Panc1 (cell line): ENCODE measurements at regions not wholly inside any gene's neighbourhood (a gene's known extent, or its start where the extent isn't known, plus 50 kb on each side); places are given as distances from the start of the nearest gene placed in this dataset.

ENCODE experiments used
- ATAC-seq: fragments of 200-7000 bp; cut with Tn5 transposase; 2 replicates; pipeline ENCODE4 v1.9.1; 2020; ENCODE audit warnings: mild to moderate bottlenecking, moderate library complexity
- BruUV-seq: library from RNA; stranded (reverse); fragments of 400-500 nt; replicated peaks from 2 replicates; lab custom pipeline; 2021; lab: Mats Ljungman, UMichigan
- CTCF ChIA-PET: fragments of 300-600 bp; sonication (Branson Sonifier 250); formaldehyde crosslinking; loops from one replicate; lab custom pipeline; 2022; ENCODE audit warnings: antibody characterized with exemption; lab: Charles Lee
- POLR2A ChIA-PET: fragments of 300-600 bp; sonication (Branson Sonifier 250); formaldehyde crosslinking; loops from one replicate; lab custom pipeline; 2022; ENCODE audit warnings: antibody characterized with exemption; lab: Charles Lee
- DNase-seq: peaks from one replicate; pipeline ENCODE4 v3.0.0-alpha.2; 2010; ENCODE audit warnings: low read depth, low spot score
- H3K27ac ChIP-seq: 2 replicates; pipeline ENCODE4 v1.5.1; 2011; ENCODE audit warnings: mild to moderate bottlenecking, low read length, inconsistent platforms
- H3K27me3 ChIP-seq: fragments of 200-500 bp; sonication (Bioruptor generic); 2 replicates; pipeline ENCODE4 v1.6.0; 2014; ENCODE audit warnings: low read length, inconsistent platforms; ENCODE audit not compliant: control insufficient read depth, insufficient read depth
- H3K36me3 ChIP-seq: fragments of 200-500 bp; sonication (Bioruptor generic); 2 replicates; pipeline ENCODE4 v1.5.1; 2014; ENCODE audit warnings: inconsistent platforms, mild to moderate bottlenecking, low read length, moderate library complexity; ENCODE audit not compliant: control insufficient read depth, insufficient read depth
- H3K4me1 ChIP-seq: 2 replicates; pipeline ENCODE4 v1.5.1; 2011; ENCODE audit warnings: inconsistent platforms, mild to moderate bottlenecking, low read length, moderate library complexity; ENCODE audit not compliant: control insufficient read depth, insufficient read depth
- H3K4me3 ChIP-seq, 2 experiments: 2 replicates each; pipeline ENCODE4 v1.5.1; 2011 to 2012; ENCODE audit warnings: low read depth in 2 of 2, low read length in 2 of 2, mild to moderate bottlenecking in 2 of 2, inconsistent platforms in 1 of 2, moderate library complexity in 1 of 2
- H3K9me3 ChIP-seq: fragments of 200-500 bp; sonication (Bioruptor generic); 2 replicates; pipeline ENCODE4 v1.5.1; 2014; ENCODE audit warnings: low read depth, mild to moderate bottlenecking, inconsistent platforms, low read length, moderate library complexity; ENCODE audit not compliant: control insufficient read depth, insufficient read depth
- CTCF ChIP-seq: fragments of 450-650 bp; IDR thresholded peaks from 2 replicates; pipeline ENCODE4 v1.5.1; 2017; ENCODE audit warnings: mild to moderate bottlenecking
- POLR2AphosphoS5 ChIP-seq: IDR thresholded peaks from 2 replicates; pipeline ENCODE4 v1.6.1; 2012; ENCODE audit warnings: mild to moderate bottlenecking, low read depth, low read length, moderate library complexity
- REST ChIP-seq, 2 experiments: IDR thresholded peaks; 2 replicates each; pipeline ENCODE4 v1.6.1; 2011 to 2012; ENCODE audit warnings: low read depth in 2 of 2, control low read depth in 1 of 2, low read length in 1 of 2, mild to moderate bottlenecking in 1 of 2, moderate library complexity in 1 of 2; ENCODE audit not compliant: insufficient read depth in 1 of 2
- SIN3A ChIP-seq: IDR thresholded peaks from 2 replicates; pipeline ENCODE4 v1.6.1; 2012; ENCODE audit warnings: low read depth, mild to moderate bottlenecking, low read length, moderate library complexity, borderline replicate concordance; ENCODE audit not compliant: insufficient read depth
- TCF7L2 ChIP-seq: IDR thresholded peaks from 2 replicates; pipeline ENCODE4 v1.6.1; 2011; ENCODE audit warnings: mild to moderate bottlenecking, low read depth, low read length, inconsistent platforms
- in situ Hi-C: cut with HindIII; loops from 2 replicates; pipeline ENCODE4 v1.10.0; 2016; ENCODE audit warnings: low sequenced_read_pairs, low pct_unique_long_range_greater_than_20kb
- intact Hi-C: fragments of 100-400 bp; cut with micrococcal nuclease; formaldehyde crosslinking; loops from one replicate; pipeline ENCODE4 v1.10.0; 2022; ENCODE audit not compliant: unreplicated experiment

GRCh38 chr20:22861990-22862389 is 173.1 kb upstream of the SSTR4 start:
- DNase-seq (no peak), ATAC-seq (no peak)
- H3K4me3 ChIP-seq, result no peak overlapping the region
- H3K36me3 ChIP-seq, result no peaks in the 10 kb centered on the region
- intact Hi-C loops, result no loop called here
- H3K4me1 ChIP-seq, result no peaks in the 10 kb centered on the region
- CTCF ChIA-PET, result no interaction called here
- POLR2A ChIA-PET, result no interaction called here
- TF ChIP-seq SIN3A, result no peak
- no peak for TF ChIP-seq POLR2AphosphoS5
- TF ChIP-seq TCF7L2, result no peak
- no peak for TF ChIP-seq REST (IDR thresholded peaks at IDR 0.05; ENCODE audit: insufficient read depth in 1 of 2, low read depth in 2 of 2, low read length in 1 of 2)
- no peak for TF ChIP-seq CTCF
- in situ Hi-C loops, result no loop called here
- no TSS peak for BruUV-seq
- no peak overlapping the region for H3K27ac ChIP-seq
- H3K9me3 ChIP-seq, result no peaks in the 10 kb centered on the region
- no peaks in the 10 kb centered on the region for H3K27me3 ChIP-seq

GRCh38 chr20:22862671-22863230 is 172.4 kb upstream of the SSTR4 start:
- Histone ChIP-seq H3K4me1 (no peaks in the 10 kb centered on the region), H3K27ac (no peak overlapping the region), H3K9me3 (no peaks in the 10 kb centered on the region), H3K27me3 (no peaks in the 10 kb centered on the region), H3K36me3 (no peaks in the 10 kb centered on the region), H3K4me3 (no peak overlapping the region)
- no peak for TF ChIP-seq TCF7L2
- peak; percentile 15; the same call in 1 of the 2 replicates for TF ChIP-seq CTCF
- TF ChIP-seq SIN3A, result no peak
- intact Hi-C loops, result no loop called here
- no TSS peak for BruUV-seq
- DNase-seq, result no peak
- in situ Hi-C loops, result no loop called here
- ChIA-PET POLR2A (no interaction called here), CTCF (interaction anchor here (0.5 kb wide), 1 partner anchor 478 kb away, joined by 3 read pairs; no protein-coding TSS in a partner anchor)
- no peak for ATAC-seq
